ENCODE measurements at regions not wholly inside any gene's neighbourhood (a gene's known extent, or its start where the extent isn't known, plus 50 kb on each side); places are given as distances from the start of the nearest gene placed in this dataset.
"Not testable (repeated sequence)": the region's sequence is repeated elsewhere in the genome, so short reads cannot be mapped to it uniquely, and the experiment has no call there.

DNA sequence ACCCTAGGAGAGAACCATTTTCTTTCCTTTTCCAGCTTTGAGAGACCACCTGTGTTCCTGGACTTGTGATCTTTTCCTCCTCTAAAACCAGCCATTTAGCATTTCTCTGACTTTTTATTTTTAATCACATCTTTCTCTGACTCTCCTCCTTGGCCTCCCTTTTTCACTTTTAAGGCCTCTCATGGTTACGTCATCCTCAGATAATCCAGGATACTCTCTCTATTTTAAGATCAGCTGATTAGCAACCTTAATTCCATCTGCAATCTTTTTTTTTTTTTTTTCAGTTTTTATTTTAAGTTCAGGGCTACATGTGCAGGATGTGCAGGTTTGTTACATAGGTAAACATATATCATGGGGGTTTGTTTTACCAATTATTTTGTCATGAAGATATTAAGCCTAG lies 54.0 kb downstream of the RFPL4B start:
- in situ Hi-C loops (cut with MboI; ENCODE audit: low pct_unique_long_range_greater_than_20kb, low sequenced_read_pairs) = no loop called here
- no peak for DNase-seq

- in situ Hi-C loops (cut with MboI; ENCODE audit: low pct_unique_long_range_greater_than_20kb, low sequenced_read_pairs) = no loop called here
- no peak for DNase-seq
These were observed 60.0 kb downstream of the RFPL4B start for GRCh38 chr6:112407101-112407590.

DNA sequence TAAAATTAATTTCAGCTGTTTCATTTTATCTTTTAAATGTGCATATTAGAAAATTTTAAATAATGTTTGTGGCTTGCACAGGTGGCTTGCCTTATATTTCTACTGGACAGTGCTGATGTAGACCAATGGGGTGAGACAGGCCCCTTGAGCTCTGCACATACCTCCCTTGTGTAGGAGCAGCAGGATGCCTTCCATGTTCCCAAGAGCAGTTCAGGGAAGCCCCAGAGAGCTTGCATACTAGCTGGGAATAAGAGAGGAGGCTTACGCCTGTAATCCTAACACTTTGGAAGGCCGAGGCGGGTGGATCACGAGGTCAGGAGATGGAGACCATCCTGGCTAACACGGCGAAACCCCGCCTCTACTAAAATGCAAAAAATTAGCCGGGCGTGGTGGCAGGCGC lies 61.4 kb downstream of the RFPL4B start:
- in situ Hi-C loops (cut with MboI; ENCODE audit: low pct_unique_long_range_greater_than_20kb, low sequenced_read_pairs) = no loop called here
- no peak for DNase-seq

DNA sequence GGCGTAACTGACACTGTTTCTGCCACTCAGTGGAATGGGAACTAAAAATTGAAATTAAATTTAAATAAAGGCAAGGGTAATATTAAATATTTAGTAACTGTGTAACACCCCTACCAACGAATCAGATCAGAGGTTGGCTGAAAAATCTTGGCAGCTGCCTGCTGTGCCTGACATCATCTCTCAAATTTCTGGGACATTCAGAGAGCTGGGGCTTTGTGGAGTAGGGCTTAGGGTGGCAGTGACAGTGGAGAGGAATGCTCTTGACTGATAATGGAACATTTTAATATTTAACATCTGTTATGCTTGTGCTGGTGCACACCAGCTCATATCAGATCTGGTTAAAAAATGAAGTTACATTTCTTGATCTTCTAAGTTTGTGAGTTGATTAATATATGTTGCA lies 62.2 kb downstream of the RFPL4B start:
- no peak for DNase-seq

DNA sequence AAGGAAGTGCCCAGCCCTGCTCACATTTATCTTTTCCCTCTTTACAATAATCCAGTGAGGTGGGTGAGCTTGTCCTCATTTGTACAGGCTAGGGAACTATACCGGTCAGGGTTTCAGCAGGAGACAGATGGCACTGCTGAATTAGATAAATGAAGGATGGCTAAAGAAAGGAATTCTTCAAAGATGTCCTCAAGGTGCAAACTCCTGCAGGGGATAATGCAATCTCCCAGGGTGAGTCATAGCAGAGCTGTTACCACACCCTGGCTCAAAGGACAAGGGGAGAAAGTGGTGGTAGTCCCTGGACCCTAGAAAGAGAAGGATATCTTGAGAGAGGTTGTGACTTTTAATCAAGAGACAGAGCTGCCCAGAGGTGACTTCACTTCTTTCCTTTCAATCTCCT lies 66.7 kb downstream of the RFPL4B start:
- no peak for DNase-seq
- in situ Hi-C loops (cut with MboI; ENCODE audit: low pct_unique_long_range_greater_than_20kb, low sequenced_read_pairs) = no loop called here

More for the DNA sequence above, 62.2 kb downstream of the RFPL4B start:
- in situ Hi-C loops (cut with MboI; ENCODE audit: low pct_unique_long_range_greater_than_20kb, low sequenced_read_pairs) = no loop called here

GRCh38 chr6:112415366-112415765 lies 68.2 kb downstream of the RFPL4B start:
- no peak for DNase-seq
- in situ Hi-C loops (cut with MboI; ENCODE audit: low pct_unique_long_range_greater_than_20kb, low sequenced_read_pairs) = no loop called here

- DNase-seq = no peak
- in situ Hi-C loops (cut with MboI; ENCODE audit: low pct_unique_long_range_greater_than_20kb, low sequenced_read_pairs) = no loop called here
These were observed 69.7 kb downstream of the RFPL4B start for GRCh38 chr6:112416866-112417265.

DNA sequence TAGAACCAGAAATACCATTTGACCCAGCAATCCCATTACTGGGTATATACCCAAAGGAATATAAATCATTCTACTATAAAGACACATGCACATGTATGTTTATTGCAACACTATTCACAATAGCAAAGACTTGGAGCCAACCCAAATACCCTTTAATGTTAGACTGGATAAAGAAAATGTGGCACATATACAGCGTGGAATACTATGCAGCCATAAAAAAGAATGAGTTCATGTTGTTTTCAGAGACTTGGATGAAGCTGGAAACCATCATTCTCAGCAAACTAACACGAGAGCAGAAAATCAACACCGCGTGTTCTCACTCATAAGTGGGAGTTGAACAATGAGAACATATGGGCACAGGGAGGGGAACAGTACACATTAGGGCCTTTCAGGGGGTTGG lies 79.9 kb downstream of the RFPL4B start:
- in situ Hi-C loops (cut with MboI; ENCODE audit: low pct_unique_long_range_greater_than_20kb, low sequenced_read_pairs); DNase-seq: not testable (repeated sequence)

DNA sequence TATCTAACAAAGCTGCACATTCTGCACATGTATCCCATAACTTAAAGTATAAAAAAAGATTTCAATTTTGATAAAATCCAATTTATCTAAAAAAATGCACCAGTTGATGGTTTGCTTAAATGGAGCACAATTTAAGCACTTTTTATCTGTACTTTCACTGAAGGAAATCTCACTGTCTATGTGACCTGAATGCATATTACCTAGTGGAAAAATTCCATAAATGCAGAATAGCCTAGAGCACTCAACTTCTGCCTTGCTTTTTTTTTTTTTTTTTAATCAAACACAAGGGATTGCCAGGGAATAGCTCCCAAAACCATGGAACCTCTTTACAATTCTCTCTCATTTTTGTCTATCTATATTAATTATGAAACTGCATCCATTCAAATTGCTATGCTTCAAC lies 80.4 kb downstream of the RFPL4B start:
- no peak for DNase-seq
- in situ Hi-C loops (cut with MboI; ENCODE audit: low pct_unique_long_range_greater_than_20kb, low sequenced_read_pairs) = no loop called here

- in situ Hi-C loops (cut with MboI; ENCODE audit: low pct_unique_long_range_greater_than_20kb, low sequenced_read_pairs) = no loop called here
- no peak for DNase-seq
These were observed 81.3 kb downstream of the RFPL4B start for GRCh38 chr6:112428477-112428876.

GRCh38 chr6:112429226-112429625 lies 82.1 kb downstream of the RFPL4B start:
- no peak for DNase-seq
- in situ Hi-C loops (cut with MboI; ENCODE audit: low pct_unique_long_range_greater_than_20kb, low sequenced_read_pairs) = no loop called here

DNA sequence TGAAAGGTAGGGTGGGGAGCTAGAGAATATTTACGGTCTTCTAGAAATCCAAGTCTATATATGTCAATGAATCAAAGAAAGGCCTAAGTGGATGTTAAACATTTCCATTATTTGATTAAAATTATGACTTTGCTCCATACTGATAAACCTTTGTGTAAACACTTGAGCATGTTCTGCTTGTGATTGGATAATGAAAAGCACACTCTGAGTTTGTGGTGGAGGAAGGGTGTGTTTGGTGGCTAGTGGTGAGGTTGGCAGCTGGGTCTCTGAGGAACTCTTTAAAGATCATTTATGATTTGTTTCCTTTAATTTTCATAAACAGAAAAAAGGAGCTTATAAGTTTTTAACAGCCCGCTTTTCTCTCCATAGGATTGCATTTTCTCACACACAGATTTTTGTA lies 84.7 kb downstream of the RFPL4B start:
- DNase-seq = no peak
- in situ Hi-C loops (cut with MboI; ENCODE audit: low pct_unique_long_range_greater_than_20kb, low sequenced_read_pairs) = no loop called here

- in situ Hi-C loops (cut with MboI; ENCODE audit: low pct_unique_long_range_greater_than_20kb, low sequenced_read_pairs) = no loop called here
- no peak for DNase-seq
These were observed 85.7 kb downstream of the RFPL4B start for GRCh38 chr6:112432853-112433252.

- DNase-seq = no peak
- in situ Hi-C loops (cut with MboI; ENCODE audit: low pct_unique_long_range_greater_than_20kb, low sequenced_read_pairs) = no loop called here
These were observed 86.3 kb downstream of the RFPL4B start for GRCh38 chr6:112433457-112433856.

- in situ Hi-C loops (cut with MboI; ENCODE audit: low pct_unique_long_range_greater_than_20kb, low sequenced_read_pairs) = no loop called here
- no peak for DNase-seq
These were observed 87.8 kb downstream of the RFPL4B start for GRCh38 chr6:112434896-112435435.

- in situ Hi-C loops (cut with MboI; ENCODE audit: low pct_unique_long_range_greater_than_20kb, low sequenced_read_pairs) = no loop called here
- DNase-seq = no peak
These were observed 89.9 kb downstream of the RFPL4B start for GRCh38 chr6:112437058-112437457.

GRCh38 chr6:112439010-112439409 lies 91.9 kb downstream of the RFPL4B start:
- in situ Hi-C loops (cut with MboI; ENCODE audit: low pct_unique_long_range_greater_than_20kb, low sequenced_read_pairs) = no loop called here
- DNase-seq = no peak

GRCh38 chr6:112439432-112439831 lies 92.3 kb downstream of the RFPL4B start:
- no peak for DNase-seq
- in situ Hi-C loops (cut with MboI; ENCODE audit: low pct_unique_long_range_greater_than_20kb, low sequenced_read_pairs) = no loop called here

- in situ Hi-C loops (cut with MboI; ENCODE audit: low pct_unique_long_range_greater_than_20kb, low sequenced_read_pairs) = no loop called here
- DNase-seq = no peak
These were observed 94.5 kb downstream of the RFPL4B start for GRCh38 chr6:112441607-112442006.

DNA sequence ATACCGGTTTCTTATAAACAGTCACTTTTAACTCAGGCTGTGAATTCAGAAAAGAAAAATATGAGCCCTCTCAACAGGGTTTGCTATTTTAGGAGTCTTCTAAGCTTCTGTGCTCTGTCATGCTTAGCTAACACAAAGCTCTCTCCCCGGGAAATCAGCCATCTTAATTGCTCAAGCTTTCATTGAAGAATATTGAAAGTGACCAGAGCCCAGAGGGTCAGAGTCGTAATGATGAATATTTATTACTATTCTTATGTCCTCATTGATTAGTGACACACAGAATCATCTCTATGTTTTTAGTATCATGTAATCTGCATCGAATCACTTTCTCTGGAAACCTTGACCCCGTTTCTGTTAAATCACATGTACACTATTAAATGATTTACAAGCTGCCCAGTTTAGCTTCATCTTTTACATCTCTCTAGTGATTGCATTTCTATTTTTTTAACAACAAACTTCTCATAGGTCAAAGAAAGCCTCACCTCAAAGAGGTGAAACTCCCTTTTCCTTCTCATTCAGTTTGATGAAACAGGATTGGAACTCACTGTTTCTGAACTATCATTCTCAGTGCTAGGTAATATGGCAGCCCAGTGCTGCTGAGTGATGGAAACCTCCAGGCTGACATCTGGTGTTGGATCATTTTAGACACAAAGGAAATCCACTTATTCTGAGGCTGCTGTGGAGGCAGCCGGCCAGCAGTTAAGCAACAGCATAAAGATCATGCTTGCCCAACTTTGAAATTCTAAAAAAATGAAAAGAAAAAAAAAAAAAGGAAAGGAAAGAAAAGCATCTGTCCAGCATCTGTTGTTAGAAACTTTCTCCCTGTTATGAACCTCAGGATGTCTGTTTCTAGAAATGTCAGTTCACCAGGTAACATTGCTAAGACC lies 96.3 kb downstream of the RFPL4B start:
- in situ Hi-C loops (cut with MboI; ENCODE audit: low pct_unique_long_range_greater_than_20kb, low sequenced_read_pairs) = no loop called here
- no peak for DNase-seq

GRCh38 chr6:112448786-112449185 lies 101.7 kb downstream of the RFPL4B start:
- in situ Hi-C loops (cut with MboI; ENCODE audit: low pct_unique_long_range_greater_than_20kb, low sequenced_read_pairs) = not testable (repeated sequence)

More at GRCh38 chr6:112448786-112449185, 101.7 kb downstream of the RFPL4B start:
- not testable (repeated sequence) for DNase-seq

Measured in KBM-7 (cell line).